A549 (cell line): ENCODE measurements at regions not wholly inside any gene's neighbourhood (a gene's known extent, or its start where the extent isn't known, plus 50 kb on each side); places are given as distances from the start of the nearest gene placed in this dataset.

ENCODE experiments used
- CHD2 ChIP-seq: fragments of 150-350 bp; IDR thresholded peaks from 2 replicates; pipeline ENCODE4 v1.6.1; 2014; ENCODE audit warnings: low read length; ENCODE audit not compliant: partially characterized antibody
- CTCF ChIP-seq: fragments of >200 bp; sonication (Bioruptor Twin); formaldehyde crosslinking; IDR thresholded peaks from 3 replicates; pipeline ENCODE4 v1.5.1; 2016
- ESRRA ChIP-seq: fragments of 150-350 bp; IDR thresholded peaks from 2 replicates; pipeline ENCODE4 v1.6.1; 2014; ENCODE audit warnings: mild to moderate bottlenecking, low read length, borderline replicate concordance
- MAX ChIP-seq: IDR thresholded peaks from 2 replicates; pipeline ENCODE4 v1.6.1; 2012
- POLR2A ChIP-seq: IDR thresholded peaks from 2 replicates; pipeline ENCODE4 v1.6.1; 2012; ENCODE audit warnings: mild to moderate bottlenecking, low read length
- POLR2AphosphoS2 ChIP-seq: conservative IDR thresholded peaks from 2 replicates; pipeline ENCODE4 v1.6.1; 2012; ENCODE audit warnings: low read length, improper control_type of control experiment, inconsistent platforms
- RCOR1 ChIP-seq: fragments of 150-350 bp; IDR thresholded peaks from 2 replicates; pipeline ENCODE4 v1.6.1; 2014; ENCODE audit warnings: antibody characterized with exemption, low read length, low read depth
- REST ChIP-seq: fragments of 200-600 bp; sonication (generic); IDR thresholded peaks from 2 replicates; pipeline ENCODE4 v1.6.1; 2016; ENCODE audit warnings: antibody characterized with exemption, mild to moderate bottlenecking, moderate library complexity
- RNF2 ChIP-seq: fragments of 200-600 bp; sonication (generic); IDR thresholded peaks from 2 replicates; pipeline ENCODE4 v1.6.1; 2016; ENCODE audit warnings: low read depth, mild to moderate bottlenecking, antibody characterized with exemption, moderate library complexity, borderline replicate concordance
- SMC3 ChIP-seq: fragments of >200 bp; sonication (Bioruptor Twin); formaldehyde crosslinking; IDR thresholded peaks from 3 replicates; pipeline ENCODE4 v1.6.1; 2018; ENCODE audit warnings: inconsistent platforms
- ZFP36 ChIP-seq: fragments of 450-650 bp; IDR thresholded peaks from 2 replicates; pipeline ENCODE4 v1.6.1; 2014; ENCODE audit warnings: borderline replicate concordance; ENCODE audit not compliant: partially characterized antibody
- TF ChIP-seq, protein P1 (sequence below): IDR thresholded peaks from 2 replicates; pipeline ENCODE4 v1.6.1; 2012

GRCh38 chr17:34781071-34781470 is 180.2 kb downstream of the CCT6B start:
- TF ChIP-seq POLR2A (no peak), POLR2AphosphoS2 (no peak), CHD2 (no peak), RNF2 (no peak), CTCF (no peak), SMC3 (no peak), ZFP36 (no peak), MAX (no peak), ESRRA (no peak), RCOR1 (no peak), REST (no peak)
- TF ChIP-seq, protein P1, sequence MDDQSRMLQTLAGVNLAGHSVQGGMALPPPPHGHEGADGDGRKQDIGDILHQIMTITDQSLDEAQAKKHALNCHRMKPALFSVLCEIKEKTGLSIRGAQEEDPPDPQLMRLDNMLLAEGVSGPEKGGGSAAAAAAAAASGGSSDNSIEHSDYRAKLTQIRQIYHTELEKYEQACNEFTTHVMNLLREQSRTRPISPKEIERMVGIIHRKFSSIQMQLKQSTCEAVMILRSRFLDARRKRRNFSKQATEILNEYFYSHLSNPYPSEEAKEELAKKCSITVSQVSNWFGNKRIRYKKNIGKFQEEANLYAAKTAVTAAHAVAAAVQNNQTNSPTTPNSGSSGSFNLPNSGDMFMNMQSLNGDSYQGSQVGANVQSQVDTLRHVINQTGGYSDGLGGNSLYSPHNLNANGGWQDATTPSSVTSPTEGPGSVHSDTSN, result no peak
